PC-9 (cell line): ENCODE measurements at regions not wholly inside any gene's neighbourhood (a gene's known extent, or its start where the extent isn't known, plus 50 kb on each side); places are given as distances from the start of the nearest gene placed in this dataset.

Experiments used
- CTCF ChIP-seq: fragments of 200-600 bp; sonication (generic); conservative IDR thresholded peaks from 2 replicates; pipeline ENCODE4 v1.6.1; 2017; ENCODE audit warnings: mixed run types, antibody characterized with exemption, mild to moderate bottlenecking, moderate library complexity
- EZH2 ChIP-seq: fragments of 200-600 bp; sonication (generic); IDR thresholded peaks from 2 replicates; pipeline ENCODE4 v1.8.0; 2017; ENCODE audit warnings: antibody characterized with exemption, low read depth

GRCh38 chr5:166517976-166518375 is 1773.5 kb upstream of the WWC1 start:
- no peak for TF ChIP-seq EZH2
- no peak for TF ChIP-seq CTCF
